Ovary (tissue), 7 donors: ENCODE measurements at regions not wholly inside any gene's neighbourhood (a gene's known extent, or its start where the extent isn't known, plus 50 kb on each side); places are given as distances from the start of the nearest gene placed in this dataset.

Experiments
- DNase-seq, 5 donors: peaks; one replicate each; pipeline ENCODE4 v3.0.0-alpha.2; 2019 to 2020
- H3K27ac ChIP-seq, 2 donors: fragments of 200-600 bp; one replicate each; pipeline versions ENCODE4 v1.5.1 to v1.8.0; 2019 to 2022
- H3K27me3 ChIP-seq: fragments of 200-600 bp; one replicate; pipeline ENCODE4 v1.8.0; 2022
- H3K36me3 ChIP-seq: fragments of 200-600 bp; sonication (generic); one replicate; pipeline ENCODE4 v1.5.1; 2019
- H3K4me1 ChIP-seq: one replicate; pipeline ENCODE4 v1.8.1; 2013; ENCODE audit warnings: mild to moderate bottlenecking, moderate library complexity; ENCODE audit not compliant: insufficient read depth
- H3K4me3 ChIP-seq: fragments of 200-600 bp; sonication (generic); one replicate; pipeline ENCODE4 v1.5.1; 2017
- H3K9me3 ChIP-seq, 2 donors: fragments of 200-600 bp in 1 of 2; sonication (generic) in 1 of 2; one replicate each; pipeline versions ENCODE4 v1.5.1 to v1.8.1; 2013 to 2019; ENCODE audit warnings: mild to moderate bottlenecking in 1 of 2, moderate library complexity in 1 of 2
- CTCF ChIP-seq, 3 donors: fragments of 450-650 bp in 2 of 3; fragments of 200-600 bp in 1 of 3; IDR thresholded peaks; one replicate each; pipeline versions ENCODE4 v1.5.1 to v1.8.0; 2016 to 2022; ENCODE audit warnings: antibody characterized with exemption in 3 of 3, mild to moderate bottlenecking in 1 of 3
- EP300 ChIP-seq: sonication (generic); formaldehyde crosslinking; IDR thresholded peaks from one replicate; pipeline ENCODE4 v1.6.1; 2017; ENCODE audit warnings: antibody characterized with exemption
- POLR2A ChIP-seq: fragments of 450-650 bp; IDR thresholded peaks from one replicate; pipeline ENCODE4 v1.6.1; 2017; ENCODE audit warnings: antibody characterized with exemption, mild to moderate bottlenecking, moderate library complexity
- WGBS, 3 donors: extraction: QIAGEN DNeasy Blood & Tissue Kit in 1 of 3; methylation state at CpG; one replicate each; pipeline versions ENCODE4 v1.1.5 to v1.1.7; 2013 to 2017; 5-methylcytosine and 5-hydroxymethylcytosine counted together
- intact Hi-C, 4 donors: fragments of 100-400 bp; cut with DNase I; formaldehyde crosslinking; loops; one replicate each; pipeline versions ENCODE4 v1.11.0 to v1.15.1; 2022 to 2023
- donor health status: DM: no; HTN: no; CAD: no; lungs with moderate emphysema.
- donor health status: DM: no; HTN: no; CAD: no.
- donor health status: Bipolar disorder and iron deficiency.
- donor health status: DM: no; HTN: no; CAD: no.
- donor health status: DM: yes; HTN: yes; CAD: no.

GRCh38 chr6:104418839-104419238, 440.9 kb downstream of the HACE1 start:
- TF ChIP-seq CTCF (IDR thresholded peaks at IDR 0.05) (no peak), POLR2A (no peak), EP300 (no peak)
- no peaks in the 10 kb centered on the region for H3K4me1 ChIP-seq
- H3K36me3 ChIP-seq: no peaks in the 10 kb centered on the region
- intact Hi-C loops: loop anchor here in 1 of 4 donors (5.0 kb wide), 1 partner anchor 528 kb away; no protein-coding TSS in a partner anchor
- no peaks in the 10 kb centered on the region for H3K27me3 ChIP-seq
- 86 to 94% (median 90%) methylated on average over 3 of the region's 3 CpGs for WGBS, 3 donors
- DNase-seq: no peak
- no peak overlapping the region for H3K4me3 ChIP-seq
- no peak overlapping the region for H3K27ac ChIP-seq
- no peaks in the 10 kb centered on the region for H3K9me3 ChIP-seq

- H3K4me1 ChIP-seq: no peaks in the 10 kb centered on the region
- intact Hi-C loops: loop anchor here in 1 of 4 donors (5.0 kb wide), 1 partner anchor 529 kb away; no protein-coding TSS in a partner anchor
- TF ChIP-seq POLR2A (no peak), EP300 (no peak), CTCF (IDR thresholded peaks at IDR 0.05) (no peak)
These were observed 441.6 kb downstream of the HACE1 start for GRCh38 chr6:104418125-104418524.

GRCh38 chr6:104414723-104415122, 445.0 kb downstream of the HACE1 start:
- Histone ChIP-seq H3K36me3 (no peaks in the 10 kb centered on the region), H3K4me1 (no peaks in the 10 kb centered on the region), H3K27ac (no peak overlapping the region), H3K27me3 (no peaks in the 10 kb centered on the region), H3K9me3 (no peaks in the 10 kb centered on the region), H3K4me3 (no peak overlapping the region)
- no peak for TF ChIP-seq POLR2A
- TF ChIP-seq CTCF (IDR thresholded peaks at IDR 0.05): no peak
- no peak for TF ChIP-seq EP300
- intact Hi-C loops: loop anchor here in 1 of 4 donors (5.0 kb wide), 1 partner anchor 533 kb away; no protein-coding TSS in a partner anchor
- 95 to 96% (median 95%) methylated on average over 1 of the region's 1 CpG for WGBS, 3 donors
- DNase-seq: no peak

More at GRCh38 chr6:104418125-104418524, 441.6 kb downstream of the HACE1 start:
- Histone ChIP-seq H3K4me3 (no peak overlapping the region), H3K27me3 (no peaks in the 10 kb centered on the region), H3K36me3 (no peaks in the 10 kb centered on the region), H3K9me3 (no peaks in the 10 kb centered on the region), H3K27ac (no peak overlapping the region)
- DNase-seq: no peak

GRCh38 chr6:104413767-104414166, 446.0 kb downstream of the HACE1 start:
- no peaks in the 10 kb centered on the region for H3K9me3 ChIP-seq
- no peak overlapping the region for H3K4me3 ChIP-seq
- intact Hi-C loops: no loop called here
- no peaks in the 10 kb centered on the region for H3K27me3 ChIP-seq
- WGBS, 3 donors: 57 to 88% (median 61%) methylated on average over 3 of the region's 3 CpGs
- no peak for DNase-seq
- H3K27ac ChIP-seq: no peak overlapping the region
- no peak for TF ChIP-seq POLR2A
- no peak for TF ChIP-seq EP300
- TF ChIP-seq CTCF (IDR thresholded peaks at IDR 0.05): no peak
- no peaks in the 10 kb centered on the region for H3K36me3 ChIP-seq
- no peaks in the 10 kb centered on the region for H3K4me1 ChIP-seq
